ENCODE measurements at regions not wholly inside any gene's neighbourhood (a gene's known extent, or its start where the extent isn't known, plus 50 kb on each side); places are given as distances from the start of the nearest gene placed in this dataset.
"Not testable (repeated sequence)": the region's sequence is repeated elsewhere in the genome, so short reads cannot be mapped to it uniquely, and the experiment has no call there.

- Histone ChIP-seq H3K27me3 (no peaks in the 10 kb centered on the region), H3K9me3 (ENCODE audit: low read depth) (no peaks in the 10 kb centered on the region), H3K4me1 (ENCODE audit: low read depth) (no peaks in the 10 kb centered on the region), H3K4me3 (no peak overlapping the region), H3K36me3 (no peaks in the 10 kb centered on the region), H3K27ac (no peak overlapping the region)
- DNase-seq (ENCODE audit: low read depth in 1 of 2, low spot score in 1 of 2), result no peak
- TF ChIP-seq CTCF (IDR thresholded peaks at IDR 0.05; ENCODE audit: low read depth, low read length), result no peak
These were observed 241.6 kb downstream of the LRIG3 start for GRCh38 chr12:58678753-58679152.

GRCh38 chr12:58681730-58682129 is 238.6 kb downstream of the LRIG3 start:
- H3K4me3 ChIP-seq, result no peak overlapping the region
- no peaks in the 10 kb centered on the region for H3K9me3 ChIP-seq (ENCODE audit: low read depth)
- no peak overlapping the region for H3K27ac ChIP-seq
- H3K36me3 ChIP-seq, result no peaks in the 10 kb centered on the region
- no peaks in the 10 kb centered on the region for H3K4me1 ChIP-seq (ENCODE audit: low read depth)
- DNase-seq (ENCODE audit: low read depth in 1 of 2, low spot score in 1 of 2), result no peak
- H3K27me3 ChIP-seq, result no peaks in the 10 kb centered on the region
- no peak for TF ChIP-seq CTCF (IDR thresholded peaks at IDR 0.05; ENCODE audit: low read depth, low read length)

GRCh38 chr12:58695263-58695662 is 225.0 kb downstream of the LRIG3 start:
- DNase-seq (ENCODE audit: low read depth in 1 of 2, low spot score in 1 of 2), result no peak
- H3K4me1 ChIP-seq (ENCODE audit: low read depth), result no peaks in the 10 kb centered on the region
- no peak for TF ChIP-seq CTCF (IDR thresholded peaks at IDR 0.05; ENCODE audit: low read depth, low read length)
- no peaks in the 10 kb centered on the region for H3K36me3 ChIP-seq
- no peak overlapping the region for H3K27ac ChIP-seq
- H3K4me3 ChIP-seq, result no peak overlapping the region
- no peaks in the 10 kb centered on the region for H3K27me3 ChIP-seq
- H3K9me3 ChIP-seq (ENCODE audit: low read depth), result no peaks in the 10 kb centered on the region

- no peak overlapping the region for H3K27ac ChIP-seq
- no peak for DNase-seq (ENCODE audit: low read depth in 1 of 2, low spot score in 1 of 2)
- no peaks in the 10 kb centered on the region for H3K9me3 ChIP-seq (ENCODE audit: low read depth)
- no peak overlapping the region for H3K4me3 ChIP-seq
- H3K36me3 ChIP-seq, result no peaks in the 10 kb centered on the region
- no peaks in the 10 kb centered on the region for H3K27me3 ChIP-seq
- TF ChIP-seq CTCF (IDR thresholded peaks at IDR 0.05; ENCODE audit: low read depth, low read length), result no peak
- H3K4me1 ChIP-seq (ENCODE audit: low read depth), result no peaks in the 10 kb centered on the region
These were observed 218.8 kb downstream of the LRIG3 start for GRCh38 chr12:58701536-58701935.

GRCh38 chr12:58703866-58704265 is 216.4 kb downstream of the LRIG3 start:
- DNase-seq (ENCODE audit: low read depth in 1 of 2, low spot score in 1 of 2), result peak in 1 of 2 donors; percentile 22
- Histone ChIP-seq H3K36me3 (no peaks in the 10 kb centered on the region), H3K27ac (no peak overlapping the region), H3K27me3 (no peaks in the 10 kb centered on the region), H3K4me3 (no peak overlapping the region), H3K4me1 (ENCODE audit: low read depth) (no peaks in the 10 kb centered on the region), H3K9me3 (ENCODE audit: low read depth) (no peaks in the 10 kb centered on the region)
- TF ChIP-seq CTCF (IDR thresholded peaks at IDR 0.05; ENCODE audit: low read depth, low read length), result no peak

- not testable (repeated sequence) for DNase-seq (ENCODE audit: low read depth in 1 of 2, low spot score in 1 of 2)
These were observed 215.5 kb downstream of the LRIG3 start for GRCh38 chr12:58704770-58705169.

More at GRCh38 chr12:58704770-58705169, 215.5 kb downstream of the LRIG3 start:
- H3K4me3 ChIP-seq; H3K27me3 ChIP-seq; H3K9me3 ChIP-seq (ENCODE audit: low read depth); H3K4me1 ChIP-seq (ENCODE audit: low read depth); H3K36me3 ChIP-seq; H3K27ac ChIP-seq: not testable (repeated sequence)

Data from cardiac muscle cell (in vitro differentiated cells and primary cell).